ENCODE measurements at regions not wholly inside any gene's neighbourhood (a gene's known extent, or its start where the extent isn't known, plus 50 kb on each side); places are given as distances from the start of the nearest gene placed in this dataset.

DNA sequence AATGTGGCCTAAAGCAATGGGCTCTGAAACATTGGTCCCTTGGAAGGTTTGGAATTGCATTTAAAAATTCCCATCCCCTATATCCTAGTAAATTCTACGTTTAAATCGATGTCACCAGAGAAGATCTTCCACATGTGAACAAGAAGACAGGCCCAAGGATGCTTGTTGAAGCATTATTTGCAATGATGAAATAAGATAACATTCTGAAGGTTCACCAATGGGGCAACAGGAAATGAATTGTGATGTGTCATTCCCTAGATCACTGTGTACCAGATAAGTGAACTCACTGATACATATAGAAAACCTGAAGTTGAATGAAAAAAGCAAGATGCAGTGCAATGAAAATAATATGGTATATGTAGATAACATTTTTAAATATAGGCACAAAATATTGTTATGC, 464.3 kb upstream of the BTBD3 start (continued):
- TF ChIP-seq MAFK (IDR thresholded peaks at IDR 0.05; ENCODE audit: low read depth, low read length) (no peak), SRF (IDR thresholded peaks at IDR 0.05; ENCODE audit: low read depth, low read length) (no peak), TAF7 (optimal IDR thresholded peaks at IDR 0.05; ENCODE audit: borderline replicate concordance, low read depth, low read length) (no peak)

All from H1 (cell line).